ENCODE measurements at regions not wholly inside any gene's neighbourhood (a gene's known extent, or its start where the extent isn't known, plus 50 kb on each side); places are given as distances from the start of the nearest gene placed in this dataset.

DNA sequence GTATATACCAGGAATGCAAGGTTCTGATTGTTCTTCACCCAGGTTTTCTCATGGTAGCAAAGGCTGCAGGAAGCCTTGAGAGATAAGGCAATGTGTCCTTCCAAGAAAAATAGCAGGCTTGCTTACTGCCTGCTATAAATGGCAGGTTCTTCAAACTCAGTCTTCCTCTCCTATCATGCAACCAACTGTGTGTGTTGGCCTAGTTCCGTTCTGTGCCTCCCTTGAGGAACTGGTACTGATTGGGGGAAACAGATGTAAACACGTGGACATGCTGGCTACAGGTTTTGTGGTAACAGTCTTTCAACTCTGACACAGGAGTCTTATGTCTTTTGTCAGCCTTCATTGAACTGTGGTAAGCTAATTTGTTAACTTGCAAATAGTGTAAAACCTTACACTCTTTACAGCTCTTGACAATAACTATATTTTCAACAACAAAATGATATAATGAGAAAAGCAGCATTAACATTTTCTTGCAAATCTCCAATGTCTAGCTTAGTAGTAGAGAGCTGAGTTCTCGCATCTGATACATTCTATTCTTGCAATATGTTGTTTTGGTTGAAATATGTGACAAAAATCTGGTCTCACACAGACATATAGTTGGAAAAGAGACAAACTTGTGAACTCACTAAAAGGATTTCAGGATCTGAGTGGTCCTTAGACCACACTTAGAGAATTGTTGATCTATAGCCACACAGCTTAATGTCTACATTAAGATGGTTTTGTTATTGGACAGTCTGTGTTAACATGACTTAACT is 54.7 kb upstream of the LSM8 start:
- TF ChIP-seq POLR2A (IDR thresholded peaks at IDR 0.05; ENCODE audit: low read length): no peak
- TF ChIP-seq RNF2 (IDR thresholded peaks at IDR 0.05; ENCODE audit: borderline replicate concordance, low read depth): no peak
- no peak for TF ChIP-seq RCOR1 (IDR thresholded peaks at IDR 0.05; ENCODE audit: low read depth, low read length)
- TF ChIP-seq, protein P1, sequence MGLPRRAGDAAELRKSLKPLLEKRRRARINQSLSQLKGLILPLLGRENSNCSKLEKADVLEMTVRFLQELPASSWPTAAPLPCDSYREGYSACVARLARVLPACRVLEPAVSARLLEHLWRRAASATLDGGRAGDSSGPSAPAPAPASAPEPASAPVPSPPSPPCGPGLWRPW (IDR thresholded peaks at IDR 0.05): no peak
- TF ChIP-seq RAD21 (conservative IDR thresholded peaks at IDR 0.05 in 1 of 2, IDR thresholded peaks at IDR 0.05 in 1 of 2): no peak
- no peak for TF ChIP-seq SREBF2 (IDR thresholded peaks at IDR 0.05)

Data from A549 (cell line).